ENCODE measurements at regions not wholly inside any gene's neighbourhood (a gene's known extent, or its start where the extent isn't known, plus 50 kb on each side); places are given as distances from the start of the nearest gene placed in this dataset.

DNA sequence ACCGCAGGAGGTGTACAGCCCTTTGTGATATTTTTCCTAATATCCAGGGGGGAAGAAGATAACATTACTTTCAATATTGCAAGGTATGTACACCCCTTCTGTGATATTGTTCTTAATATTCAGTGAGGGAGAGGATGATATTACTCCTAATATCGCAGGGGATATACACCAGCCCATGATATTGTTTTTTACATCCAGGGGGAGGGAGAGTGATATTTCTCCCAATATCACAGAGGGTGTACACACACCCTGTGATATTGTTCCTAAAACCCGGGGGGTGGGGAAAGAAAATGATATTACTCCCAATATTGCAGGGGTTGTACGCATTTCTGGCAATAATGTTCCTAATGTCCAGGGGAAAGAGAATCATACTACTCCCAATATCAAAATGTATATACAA is 58.0 kb upstream of the SLC25A48 start:
- no peaks in the 10 kb centered on the region for H3K4me1 ChIP-seq
- no peak for DNase-seq
- H3K36me3 ChIP-seq: no peaks in the 10 kb centered on the region
- H3K9me3 ChIP-seq: no peaks in the 10 kb centered on the region
- H3K4me3 ChIP-seq: no peak overlapping the region
- H3K27me3 ChIP-seq: no peaks in the 10 kb centered on the region
- no peak for TF ChIP-seq POLR2A (IDR thresholded peaks at IDR 0.05)
- TF ChIP-seq, protein P1, sequence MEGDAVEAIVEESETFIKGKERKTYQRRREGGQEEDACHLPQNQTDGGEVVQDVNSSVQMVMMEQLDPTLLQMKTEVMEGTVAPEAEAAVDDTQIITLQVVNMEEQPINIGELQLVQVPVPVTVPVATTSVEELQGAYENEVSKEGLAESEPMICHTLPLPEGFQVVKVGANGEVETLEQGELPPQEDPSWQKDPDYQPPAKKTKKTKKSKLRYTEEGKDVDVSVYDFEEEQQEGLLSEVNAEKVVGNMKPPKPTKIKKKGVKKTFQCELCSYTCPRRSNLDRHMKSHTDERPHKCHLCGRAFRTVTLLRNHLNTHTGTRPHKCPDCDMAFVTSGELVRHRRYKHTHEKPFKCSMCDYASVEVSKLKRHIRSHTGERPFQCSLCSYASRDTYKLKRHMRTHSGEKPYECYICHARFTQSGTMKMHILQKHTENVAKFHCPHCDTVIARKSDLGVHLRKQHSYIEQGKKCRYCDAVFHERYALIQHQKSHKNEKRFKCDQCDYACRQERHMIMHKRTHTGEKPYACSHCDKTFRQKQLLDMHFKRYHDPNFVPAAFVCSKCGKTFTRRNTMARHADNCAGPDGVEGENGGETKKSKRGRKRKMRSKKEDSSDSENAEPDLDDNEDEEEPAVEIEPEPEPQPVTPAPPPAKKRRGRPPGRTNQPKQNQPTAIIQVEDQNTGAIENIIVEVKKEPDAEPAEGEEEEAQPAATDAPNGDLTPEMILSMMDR (IDR thresholded peaks at IDR 0.05): no peak
- no peak overlapping the region for H3K27ac ChIP-seq

DNA sequence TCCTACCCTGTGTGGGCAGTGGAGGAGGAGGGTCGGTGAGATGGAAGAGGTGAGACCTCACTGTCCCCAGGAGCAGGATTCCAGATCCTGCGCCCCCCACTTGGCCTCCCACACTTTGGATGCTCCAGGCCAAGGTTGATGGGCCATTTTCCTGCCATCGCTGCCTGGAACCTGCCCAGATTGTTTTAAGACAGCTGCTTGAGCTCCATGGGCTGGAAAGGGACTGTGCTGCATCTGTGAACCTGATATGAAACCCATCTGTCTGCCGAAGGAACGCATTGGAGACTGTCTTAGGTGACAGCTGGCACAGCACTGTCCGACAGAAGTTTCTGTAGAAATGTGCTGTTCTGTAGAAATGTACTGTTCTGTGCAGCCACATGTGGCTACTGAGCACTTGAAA is 72.7 kb upstream of the SLC25A48 start:
- Histone ChIP-seq H3K4me3 (no peak overlapping the region), H3K4me1 (no peaks in the 10 kb centered on the region), H3K9me3 (no peaks in the 10 kb centered on the region), H3K27ac (no peak overlapping the region), H3K27me3 (no peaks in the 10 kb centered on the region), H3K36me3 (no peaks in the 10 kb centered on the region)
- TF ChIP-seq, protein P1 (IDR thresholded peaks at IDR 0.05): no peak
- TF ChIP-seq POLR2A (IDR thresholded peaks at IDR 0.05): no peak
- DNase-seq: no peak

DNA sequence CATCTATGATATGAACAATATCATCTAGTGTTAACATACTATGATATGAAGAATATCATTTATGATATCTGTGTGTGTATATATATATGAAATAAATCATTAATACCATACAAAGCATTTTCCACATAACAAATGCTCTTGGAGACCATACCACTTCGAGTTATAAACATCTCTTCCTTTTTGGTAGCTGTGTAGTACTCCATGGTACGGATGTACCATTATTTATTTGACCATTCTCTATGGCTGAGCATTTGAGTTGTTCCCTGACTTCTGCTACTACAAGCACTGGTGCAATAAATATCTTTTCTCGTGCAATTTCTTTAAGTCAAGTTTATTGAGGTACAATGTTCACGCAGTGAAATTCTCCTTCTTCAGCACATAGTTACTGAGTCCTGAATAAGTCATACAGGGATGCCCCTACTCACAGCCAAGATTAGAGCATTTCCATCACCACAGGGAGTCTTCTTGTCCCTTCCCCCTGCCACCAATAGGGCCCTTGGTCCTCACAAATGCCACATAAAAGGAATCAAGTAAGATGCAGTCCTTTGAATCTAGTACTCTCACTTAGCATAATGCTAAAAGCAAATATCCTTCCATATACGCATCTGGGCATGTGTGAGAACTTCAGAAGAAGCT is 75.2 kb upstream of the SLC25A48 start:
- DNase-seq: no peak
- no peaks in the 10 kb centered on the region for H3K27me3 ChIP-seq
- H3K9me3 ChIP-seq: no peaks in the 10 kb centered on the region
- no peak overlapping the region for H3K4me3 ChIP-seq
- no peak for TF ChIP-seq POLR2A (IDR thresholded peaks at IDR 0.05)
- TF ChIP-seq, protein P1 (IDR thresholded peaks at IDR 0.05): no peak
- no peaks in the 10 kb centered on the region for H3K36me3 ChIP-seq
- H3K4me1 ChIP-seq: no peaks in the 10 kb centered on the region
- H3K27ac ChIP-seq: no peak overlapping the region

GRCh38 chr5:135753990-135754389 is 80.5 kb upstream of the SLC25A48 start:
- TF ChIP-seq POLR2A (IDR thresholded peaks at IDR 0.05): no peak
- TF ChIP-seq, protein P1 (IDR thresholded peaks at IDR 0.05): no peak
- no peaks in the 10 kb centered on the region for H3K36me3 ChIP-seq

DNA sequence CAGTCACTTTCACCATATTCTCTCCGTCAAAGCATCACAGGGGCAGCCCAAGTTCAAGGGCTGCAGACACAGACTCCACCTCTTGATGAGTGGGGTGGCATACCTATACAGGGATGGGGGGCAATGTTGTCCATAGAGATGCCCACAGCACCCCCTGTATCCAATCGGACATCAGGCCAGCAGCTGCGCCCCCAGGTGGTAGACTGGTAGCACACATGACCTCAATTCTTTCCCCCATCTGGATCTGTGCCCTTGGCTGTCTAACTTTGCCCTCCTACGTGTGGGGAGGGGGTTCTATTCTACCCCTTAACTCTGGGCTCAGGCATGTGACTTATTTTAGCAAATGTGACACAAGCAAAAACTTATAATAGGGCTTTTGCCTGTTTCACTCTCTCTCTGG is 84.0 kb upstream of the SLC25A48 start:
- Histone ChIP-seq H3K9me3 (no peaks in the 10 kb centered on the region), H3K4me1 (no peaks in the 10 kb centered on the region), H3K4me3 (no peak overlapping the region), H3K27ac (no peak overlapping the region), H3K36me3 (no peaks in the 10 kb centered on the region), H3K27me3 (no peaks in the 10 kb centered on the region)
- TF ChIP-seq POLR2A (IDR thresholded peaks at IDR 0.05): no peak
- TF ChIP-seq, protein P1 (IDR thresholded peaks at IDR 0.05): no peak
- DNase-seq: no peak

More at GRCh38 chr5:135753990-135754389, 80.5 kb upstream of the SLC25A48 start:
- Histone ChIP-seq H3K27ac (no peak overlapping the region), H3K4me1 (no peaks in the 10 kb centered on the region), H3K9me3 (no peaks in the 10 kb centered on the region), H3K4me3 (no peak overlapping the region), H3K27me3 (no peaks in the 10 kb centered on the region)
- no peak for DNase-seq

DNA sequence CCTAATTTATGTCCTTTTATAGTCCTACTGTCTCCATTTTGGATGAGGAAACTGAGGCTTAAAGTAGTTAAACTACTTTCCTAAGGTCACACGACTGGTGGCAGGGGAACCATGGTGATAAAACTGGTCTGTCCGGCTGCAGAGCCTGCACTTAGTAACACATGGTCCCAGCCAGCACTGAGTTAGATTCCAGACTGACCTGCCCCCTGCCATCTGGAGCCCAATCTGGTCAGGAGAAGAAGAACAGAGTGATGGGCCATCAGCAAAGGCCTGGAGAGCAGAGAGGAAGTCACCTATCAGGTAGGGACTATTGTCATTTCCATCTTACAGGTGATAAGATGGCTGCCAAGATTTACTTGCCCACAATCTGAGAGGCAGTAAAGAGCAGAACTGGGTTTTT is 86.6 kb upstream of the SLC25A48 start:
- no peaks in the 10 kb centered on the region for H3K27me3 ChIP-seq
- no peaks in the 10 kb centered on the region for H3K4me1 ChIP-seq
- no peak overlapping the region for H3K4me3 ChIP-seq
- TF ChIP-seq, protein P1 (IDR thresholded peaks at IDR 0.05): no peak
- no peak for TF ChIP-seq POLR2A (IDR thresholded peaks at IDR 0.05)
- no peaks in the 10 kb centered on the region for H3K9me3 ChIP-seq
- no peaks in the 10 kb centered on the region for H3K36me3 ChIP-seq
- H3K27ac ChIP-seq: no peak overlapping the region
- no peak for DNase-seq
